Right lobe of liver (tissue), 4 donors: ENCODE measurements at regions not wholly inside any gene's neighbourhood (a gene's known extent, or its start where the extent isn't known, plus 50 kb on each side); places are given as distances from the start of the nearest gene placed in this dataset.

Experiments
- POLR2A ChIP-seq: fragments of 450-650 bp; IDR thresholded peaks from one replicate; pipeline ENCODE4 v1.6.1; 2017; ENCODE audit warnings: antibody characterized with exemption, mild to moderate bottlenecking
- TF ChIP-seq, protein P1 (sequence below), 4 donors: fragments of 200-600 bp in 3 of 4; fragments of 450-650 bp in 1 of 4; IDR thresholded peaks; one replicate each; pipeline versions ENCODE4 v1.5.1 to v1.8.0; 2016 to 2022; ENCODE audit warnings: antibody characterized with exemption in 4 of 4, mild to moderate bottlenecking in 2 of 4
- donor health status: DM: no; HTN: no; CAD: no.
- donor health status: DM: no; HTN: no; CAD: no.
- donor health status: DM: no; HTN: yes; CAD: no.

GRCh38 chr5:29079771-29080170 is 2041.4 kb upstream of the CDH9 start:
- TF ChIP-seq, protein P1, sequence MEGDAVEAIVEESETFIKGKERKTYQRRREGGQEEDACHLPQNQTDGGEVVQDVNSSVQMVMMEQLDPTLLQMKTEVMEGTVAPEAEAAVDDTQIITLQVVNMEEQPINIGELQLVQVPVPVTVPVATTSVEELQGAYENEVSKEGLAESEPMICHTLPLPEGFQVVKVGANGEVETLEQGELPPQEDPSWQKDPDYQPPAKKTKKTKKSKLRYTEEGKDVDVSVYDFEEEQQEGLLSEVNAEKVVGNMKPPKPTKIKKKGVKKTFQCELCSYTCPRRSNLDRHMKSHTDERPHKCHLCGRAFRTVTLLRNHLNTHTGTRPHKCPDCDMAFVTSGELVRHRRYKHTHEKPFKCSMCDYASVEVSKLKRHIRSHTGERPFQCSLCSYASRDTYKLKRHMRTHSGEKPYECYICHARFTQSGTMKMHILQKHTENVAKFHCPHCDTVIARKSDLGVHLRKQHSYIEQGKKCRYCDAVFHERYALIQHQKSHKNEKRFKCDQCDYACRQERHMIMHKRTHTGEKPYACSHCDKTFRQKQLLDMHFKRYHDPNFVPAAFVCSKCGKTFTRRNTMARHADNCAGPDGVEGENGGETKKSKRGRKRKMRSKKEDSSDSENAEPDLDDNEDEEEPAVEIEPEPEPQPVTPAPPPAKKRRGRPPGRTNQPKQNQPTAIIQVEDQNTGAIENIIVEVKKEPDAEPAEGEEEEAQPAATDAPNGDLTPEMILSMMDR (IDR thresholded peaks at IDR 0.05), result no peak
- no peak for TF ChIP-seq POLR2A
